HCT116 (cell line): ENCODE measurements at regions not wholly inside any gene's neighbourhood (a gene's known extent, or its start where the extent isn't known, plus 50 kb on each side); places are given as distances from the start of the nearest gene placed in this dataset.

Experiments
- ATAC-seq: fragments of 200-7000 bp; cut with Tn5 transposase; 2 replicates; pipeline ENCODE4 v1.9.1; 2020; ENCODE audit warnings: mild to moderate bottlenecking, moderate library complexity
- BruUV-seq: library from RNA; stranded (reverse); fragments of 400-500 nt; replicated peaks from 2 replicates; lab custom pipeline; 2021; lab: Mats Ljungman, UMichigan
- CTCF ChIA-PET: fragments of 300-600 bp; sonication (Branson Sonifier 250); formaldehyde crosslinking; loops from one replicate; lab custom pipeline; 2021; ENCODE audit warnings: antibody characterized with exemption; lab: Charles Lee
- POLR2A ChIA-PET: fragments of 300-600, 350-600 bp; sonication (Branson Sonifier 250); formaldehyde crosslinking; loops from one replicate; lab custom pipeline; 2021; ENCODE audit warnings: antibody characterized with exemption; lab: Charles Lee
- RAD21 ChIA-PET, 2 experiments: fragments of 300-600 bp; sonication (Branson Sonifier 250); formaldehyde crosslinking; loops; one replicate each; lab custom pipeline; 2023; ENCODE audit warnings: low total read pairs in 2 of 2; ENCODE audit not compliant: uncharacterized antibody in 2 of 2, unreplicated experiment in 2 of 2, low non-redundant PET in 1 of 2; lab: Charles Lee
- DNase-seq: peaks from one replicate; pipeline ENCODE4 v3.0.0-alpha.2; 2010; ENCODE audit warnings: low read depth, low spot score
- H2AFZ ChIP-seq: fragments of 200-600 bp; shearing (Covaris generic), sonication (generic); 2 replicates; pipeline ENCODE4 v1.6.1; 2017; ENCODE audit warnings: low read depth, mixed run types, mixed read lengths, antibody characterized with exemption, low read length; ENCODE audit not compliant: poor library complexity, severe bottlenecking
- H3K27ac ChIP-seq: 2 replicates; pipeline ENCODE4 v1.5.1; 2012; ENCODE audit warnings: low read depth, low read length
- H3K27me3 ChIP-seq: fragments of 200-600 bp; sonication (generic); 2 replicates; pipeline ENCODE4 v1.6.1; 2016; ENCODE audit warnings: mixed run types, low read length, mixed read lengths; ENCODE audit not compliant: insufficient read depth
- H3K36me3 ChIP-seq, 2 experiments: fragments of 200-500 bp in 1 of 2; fragments of 200-600 bp in 1 of 2; sonication (Bioruptor generic) in 1 of 2; sonication (generic) in 1 of 2; 2 replicates each; pipeline versions ENCODE4 v1.5.1 to v1.6.1; 2014 to 2016; ENCODE audit warnings: low read length in 2 of 2, inconsistent platforms in 1 of 2, mixed read lengths in 1 of 2, mixed run types in 1 of 2; ENCODE audit not compliant: insufficient read depth in 2 of 2, control insufficient read depth in 1 of 2
- H3K4me1 ChIP-seq, 2 experiments: fragments of 200-600 bp in 1 of 2; sonication (generic) in 1 of 2; 2 replicates each; pipeline versions ENCODE4 v1.5.1 to v1.6.1; 2012 to 2017; ENCODE audit warnings: low read length in 2 of 2, inconsistent platforms in 1 of 2, mild to moderate bottlenecking in 1 of 2, mixed read lengths in 1 of 2, mixed run types in 1 of 2, moderate library complexity in 1 of 2; ENCODE audit not compliant: insufficient read depth in 2 of 2, control insufficient read depth in 1 of 2
- H3K4me2 ChIP-seq: fragments of 200-600 bp; sonication (generic); 2 replicates; pipeline ENCODE4 v1.6.1; 2017; ENCODE audit warnings: mixed run types, low read length, mixed read lengths
- H3K4me3 ChIP-seq, 2 experiments: fragments of 200-600 bp in 1 of 2; sonication (generic) in 1 of 2; replicated peaks in 1 of 2; 2 replicates each; pipeline ENCODE4 v1.5.1; 2011 to 2016; ENCODE audit warnings: low read length in 2 of 2, control low read depth in 1 of 2, low read depth in 1 of 2, mild to moderate bottlenecking in 1 of 2, mixed read lengths in 1 of 2, mixed run types in 1 of 2
- H3K79me2 ChIP-seq: fragments of 200-600 bp; sonication (generic); 2 replicates; pipeline ENCODE4 v1.6.1; 2017; ENCODE audit warnings: mild to moderate bottlenecking, mixed run types, low read length, moderate library complexity, mixed read lengths; ENCODE audit not compliant: insufficient read depth
- H3K9ac ChIP-seq: fragments of 200-600 bp; sonication (generic); 2 replicates; pipeline ENCODE4 v1.6.1; 2016; ENCODE audit warnings: low read length, mixed read lengths
- H3K9me2 ChIP-seq: fragments of 200-600 bp; sonication (generic), shearing (Covaris generic); 2 replicates; pipeline ENCODE4 v1.6.1; 2017; ENCODE audit warnings: mixed run types, mild to moderate bottlenecking, moderate library complexity; ENCODE audit not compliant: insufficient read depth
- H3K9me3 ChIP-seq, 2 experiments: fragments of 200-500 bp in 1 of 2; fragments of 200-600 bp in 1 of 2; sonication (Bioruptor generic) in 1 of 2; sonication (generic) in 1 of 2; 2 replicates each; pipeline ENCODE4 v1.6.1; 2014 to 2017; ENCODE audit warnings: low read length in 2 of 2, mixed read lengths in 2 of 2, inconsistent platforms in 1 of 2, low read depth in 1 of 2, mild to moderate bottlenecking in 1 of 2, mixed run types in 1 of 2, moderate library complexity in 1 of 2; ENCODE audit not compliant: control insufficient read depth in 1 of 2, insufficient read depth in 1 of 2
- H4K20me1 ChIP-seq: fragments of 200-600 bp; sonication (generic), shearing (Covaris generic); 2 replicates; pipeline ENCODE4 v1.6.1; 2017; ENCODE audit warnings: mixed run types, mild to moderate bottlenecking, moderate library complexity; ENCODE audit not compliant: insufficient read depth
- EZH2 ChIP-seq: fragments of 200-600 bp; sonication (generic); IDR thresholded peaks from 2 replicates; pipeline ENCODE4 v1.6.1; 2017; ENCODE audit warnings: antibody characterized with exemption, mixed run types
- POLR2AphosphoS5 ChIP-seq: IDR thresholded peaks from 2 replicates; pipeline ENCODE4 v1.6.1; 2011; ENCODE audit warnings: mild to moderate bottlenecking, low read depth, low read length, moderate library complexity
- SP1 ChIP-seq: IDR thresholded peaks from 2 replicates; pipeline ENCODE4 v1.6.1; 2012; ENCODE audit warnings: low read depth
- intact Hi-C: fragments of 100-400 bp; cut with micrococcal nuclease; formaldehyde crosslinking; loops from 2 replicates; pipeline ENCODE4 v1.10.0; 2022

GRCh38 chr5:22964632-22965031, 111.5 kb upstream of the CDH12 start:
- CTCF ChIA-PET: no interaction called here
- no peak overlapping the region for H3K27ac ChIP-seq
- H2AFZ ChIP-seq: no peak overlapping the region
- DNase-seq (no peak), ATAC-seq (no peak)
- H3K4me3 ChIP-seq: no peak overlapping the region
- H4K20me1 ChIP-seq: no peaks in the 10 kb centered on the region
- no TSS peak for BruUV-seq
- H3K4me2 ChIP-seq: no peak overlapping the region
- no peak for TF ChIP-seq EZH2
- RAD21 ChIA-PET: no interaction called here
- POLR2A ChIA-PET: no interaction called here
- H3K9me2 ChIP-seq: no peaks in the 10 kb centered on the region
- intact Hi-C loops: no loop called here
- no peak overlapping the region for H3K9ac ChIP-seq
- no peaks in the 10 kb centered on the region for H3K36me3 ChIP-seq
- peaks cover 23 to 28% of the 10 kb centered on the region in 2 experiments; a peak in 2 of 4 replicates for H3K9me3 ChIP-seq
- no peaks in the 10 kb centered on the region for H3K27me3 ChIP-seq
- no peaks in the 10 kb centered on the region for H3K4me1 ChIP-seq
- no peaks in the 10 kb centered on the region for H3K79me2 ChIP-seq

- Histone ChIP-seq H3K27ac (no peak overlapping the region), H3K4me3 (no peak overlapping the region), H2AFZ (no peak overlapping the region), H3K27me3 (no peaks in the 10 kb centered on the region), H4K20me1 (no peaks in the 10 kb centered on the region), H3K9me3 (peaks cover 17 to 18% of the 10 kb centered on the region in 2 experiments; a peak in 2 of 4 replicates), H3K4me1 (no peaks in the 10 kb centered on the region), H3K79me2 (no peaks in the 10 kb centered on the region), H3K9me2 (no peaks in the 10 kb centered on the region), H3K4me2 (no peak overlapping the region), H3K9ac (no peak overlapping the region), H3K36me3 (no peaks in the 10 kb centered on the region)
- POLR2A ChIA-PET: no interaction called here
- intact Hi-C loops: no loop called here
- DNase-seq (no peak), ATAC-seq (no peak)
- CTCF ChIA-PET: no interaction called here
- RAD21 ChIA-PET: no interaction called here
- TF ChIP-seq SP1: no peak
- TF ChIP-seq POLR2AphosphoS5: no peak
- BruUV-seq: no TSS peak
These were observed 105.5 kb upstream of the CDH12 start for GRCh38 chr5:22958462-22959262.
